Left lung (tissue), 4 donors: ENCODE measurements at regions not wholly inside any gene's neighbourhood (a gene's known extent, or its start where the extent isn't known, plus 50 kb on each side); places are given as distances from the start of the nearest gene placed in this dataset.

Experiments
- ATAC-seq: fragments of 200-7000 bp; cut with Tn5 transposase; one replicate; pipeline ENCODE4 v1.9.1; 2020; ENCODE audit warnings: moderate library complexity
- DNase-seq, 4 donors: peaks; one replicate each; pipeline ENCODE4 v3.0.0-alpha.2; 2013 to 2020
- H3K27ac ChIP-seq, 2 donors: fragments of 200-600 bp; sonication (generic) in 1 of 2; one replicate each; pipeline versions ENCODE4 v1.5.0 to v1.8.0; 2020 to 2021
- H3K27me3 ChIP-seq, 2 donors: fragments of 200-600 bp; sonication (generic) in 1 of 2; one replicate each; pipeline versions ENCODE4 v1.5.0 to v1.8.0; 2020 to 2021
- H3K36me3 ChIP-seq, 2 donors: fragments of 200-600 bp; sonication (generic) in 1 of 2; one replicate each; pipeline versions ENCODE4 v1.5.0 to v1.8.0; 2020 to 2021
- H3K4me1 ChIP-seq, 2 donors: fragments of 200-600 bp; one replicate each; pipeline ENCODE4 v1.8.0; 2021
- H3K4me3 ChIP-seq, 2 donors: fragments of 200-600 bp; sonication (generic) in 1 of 2; one replicate each; pipeline versions ENCODE4 v1.5.0 to v1.8.0; 2020 to 2021; ENCODE audit warnings: mild to moderate bottlenecking in 1 of 2
- H3K9me3 ChIP-seq, 2 donors: fragments of 200-600 bp; sonication (generic) in 1 of 2; one replicate each; pipeline versions ENCODE4 v1.5.0 to v1.8.0; 2020 to 2021
- CTCF ChIP-seq, 2 donors: fragments of 200-600 bp; sonication (generic) in 1 of 2; IDR thresholded peaks; one replicate each; pipeline versions ENCODE4 v1.5.0 to v1.8.0; 2021; ENCODE audit warnings: antibody characterized with exemption in 2 of 2
- intact Hi-C, 2 donors: fragments of 100-400 bp; cut with DNase I; formaldehyde crosslinking; loops; one replicate each; pipeline versions ENCODE4 v1.11.2 to v1.14.2; 2022
- donor health status: DM: no; HTN: yes; CAD: no.
- donor health status: DM: no; HTN: no; CAD: no.

- Histone ChIP-seq H3K27ac (no peak overlapping the region), H3K4me1 (no peaks in the 10 kb centered on the region), H3K9me3 (no peaks in the 10 kb centered on the region), H3K27me3 (no peaks in the 10 kb centered on the region), H3K36me3 (no peaks in the 10 kb centered on the region), H3K4me3 (no peak overlapping the region)
- no peak for TF ChIP-seq CTCF (IDR thresholded peaks at IDR 0.05)
- intact Hi-C loops: no loop called here
- ATAC-seq (no peak), DNase-seq (no peak)
These were observed 1090.0 kb downstream of the SLITRK5 start for GRCh38 chr13:88761145-88761544.

- no peak overlapping the region for H3K4me3 ChIP-seq
- H3K27me3 ChIP-seq: no peaks in the 10 kb centered on the region
- ATAC-seq (no peak), DNase-seq (no peak)
- H3K4me1 ChIP-seq: no peaks in the 10 kb centered on the region
- H3K36me3 ChIP-seq: no peaks in the 10 kb centered on the region
- no peak for TF ChIP-seq CTCF (IDR thresholded peaks at IDR 0.05)
- H3K27ac ChIP-seq: no peak overlapping the region
- intact Hi-C loops: no loop called here
- H3K9me3 ChIP-seq: no peaks in the 10 kb centered on the region
These were observed 1092.9 kb downstream of the SLITRK5 start for GRCh38 chr13:88764103-88764502.

- no peak for TF ChIP-seq CTCF (IDR thresholded peaks at IDR 0.05)
- DNase-seq (no peak), ATAC-seq (no peak)
- no peak overlapping the region for H3K4me3 ChIP-seq
- H3K9me3 ChIP-seq: no peaks in the 10 kb centered on the region
- no peaks in the 10 kb centered on the region for H3K27me3 ChIP-seq
- H3K27ac ChIP-seq: no peak overlapping the region
- intact Hi-C loops: no loop called here
- H3K36me3 ChIP-seq: no peaks in the 10 kb centered on the region
- H3K4me1 ChIP-seq: no peaks in the 10 kb centered on the region
These were observed 1129.3 kb downstream of the SLITRK5 start for GRCh38 chr13:88800505-88800904.

GRCh38 chr13:88801361-88801760 lies 1130.2 kb downstream of the SLITRK5 start:
- intact Hi-C loops: no loop called here
- no peak for TF ChIP-seq CTCF (IDR thresholded peaks at IDR 0.05)
- Histone ChIP-seq H3K9me3 (no peaks in the 10 kb centered on the region), H3K27ac (no peak overlapping the region), H3K27me3 (no peaks in the 10 kb centered on the region), H3K4me3 (no peak overlapping the region), H3K36me3 (no peaks in the 10 kb centered on the region), H3K4me1 (no peaks in the 10 kb centered on the region)
- no peak for ATAC-seq
- DNase-seq: no peak

GRCh38 chr13:88802886-88803285 lies 1131.7 kb downstream of the SLITRK5 start:
- no peak overlapping the region for H3K27ac ChIP-seq
- H3K9me3 ChIP-seq: no peaks in the 10 kb centered on the region
- H3K4me3 ChIP-seq: no peak overlapping the region
- H3K4me1 ChIP-seq: no peaks in the 10 kb centered on the region
- DNase-seq (no peak), ATAC-seq (no peak)
- no peak for TF ChIP-seq CTCF (IDR thresholded peaks at IDR 0.05)
- intact Hi-C loops: no loop called here
- no peaks in the 10 kb centered on the region for H3K27me3 ChIP-seq
- no peaks in the 10 kb centered on the region for H3K36me3 ChIP-seq
